ENCODE measurements at regions not wholly inside any gene's neighbourhood (a gene's known extent, or its start where the extent isn't known, plus 50 kb on each side); places are given as distances from the start of the nearest gene placed in this dataset.

DNA sequence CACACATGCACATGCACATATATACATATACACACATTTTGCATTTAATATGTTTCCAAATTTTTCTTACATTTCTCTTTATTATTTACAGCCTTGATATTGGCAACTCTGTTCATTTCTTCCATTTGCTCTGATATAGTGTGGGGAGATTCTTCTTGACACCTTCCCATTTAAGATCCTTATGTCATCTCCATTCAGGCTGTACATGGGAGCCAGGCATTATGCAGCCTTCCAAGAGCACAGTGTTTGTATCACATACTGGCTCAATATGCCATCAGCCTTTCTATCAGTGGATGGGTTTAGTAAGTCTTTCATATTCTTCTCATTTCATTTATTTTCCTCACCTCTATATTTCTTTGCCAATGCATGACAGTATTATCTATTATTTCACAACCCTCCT, 372.3 kb upstream of the FTMT start:
- no peaks in the 10 kb centered on the region for H4K20me1 ChIP-seq (ENCODE audit: insufficient read depth, low read length)
- no peaks in the 10 kb centered on the region for H3K27me3 ChIP-seq (ENCODE audit: control insufficient read depth in 1 of 2, insufficient read depth in 2 of 2, low read length in 2 of 2)
- no peak overlapping the region for H3K9ac ChIP-seq (ENCODE audit: insufficient read depth, low read depth, low read length)
- no peak overlapping the region for H3K4me2 ChIP-seq (ENCODE audit: low read depth, low read length)
- no peak overlapping the region for H3K27ac ChIP-seq (ENCODE audit: extremely low read length, insufficient read depth, low read length)
- intact Hi-C loops (cut with micrococcal nuclease; ENCODE audit: unreplicated experiment) (no loop called here), in situ Hi-C loops (cut with HindIII; ENCODE audit: extremely low pct_ligation_motif_present, low pct_unique_long_range_greater_than_20kb) (no loop called here)
- no peak overlapping the region for H3K4me3 ChIP-seq (replicated peaks in 1 of 3; ENCODE audit: insufficient read depth in 1 of 3, low read depth in 2 of 3, low read length in 3 of 3)
- BruUV-seq (replicated peaks): no TSS peak
- H3K79me2 ChIP-seq (ENCODE audit: insufficient read depth, low read length): no peaks in the 10 kb centered on the region
- FAIRE-seq (no peak), DNase-seq (ENCODE audit: low spot score) (no peak), ATAC-seq (no peak)
- ChIA-PET CTCF (ENCODE audit: low intra/inter-chr PET ratio, low total read pairs) (no interaction called here), POLR2A (no interaction called here)
- TF ChIP-seq, protein P1, sequence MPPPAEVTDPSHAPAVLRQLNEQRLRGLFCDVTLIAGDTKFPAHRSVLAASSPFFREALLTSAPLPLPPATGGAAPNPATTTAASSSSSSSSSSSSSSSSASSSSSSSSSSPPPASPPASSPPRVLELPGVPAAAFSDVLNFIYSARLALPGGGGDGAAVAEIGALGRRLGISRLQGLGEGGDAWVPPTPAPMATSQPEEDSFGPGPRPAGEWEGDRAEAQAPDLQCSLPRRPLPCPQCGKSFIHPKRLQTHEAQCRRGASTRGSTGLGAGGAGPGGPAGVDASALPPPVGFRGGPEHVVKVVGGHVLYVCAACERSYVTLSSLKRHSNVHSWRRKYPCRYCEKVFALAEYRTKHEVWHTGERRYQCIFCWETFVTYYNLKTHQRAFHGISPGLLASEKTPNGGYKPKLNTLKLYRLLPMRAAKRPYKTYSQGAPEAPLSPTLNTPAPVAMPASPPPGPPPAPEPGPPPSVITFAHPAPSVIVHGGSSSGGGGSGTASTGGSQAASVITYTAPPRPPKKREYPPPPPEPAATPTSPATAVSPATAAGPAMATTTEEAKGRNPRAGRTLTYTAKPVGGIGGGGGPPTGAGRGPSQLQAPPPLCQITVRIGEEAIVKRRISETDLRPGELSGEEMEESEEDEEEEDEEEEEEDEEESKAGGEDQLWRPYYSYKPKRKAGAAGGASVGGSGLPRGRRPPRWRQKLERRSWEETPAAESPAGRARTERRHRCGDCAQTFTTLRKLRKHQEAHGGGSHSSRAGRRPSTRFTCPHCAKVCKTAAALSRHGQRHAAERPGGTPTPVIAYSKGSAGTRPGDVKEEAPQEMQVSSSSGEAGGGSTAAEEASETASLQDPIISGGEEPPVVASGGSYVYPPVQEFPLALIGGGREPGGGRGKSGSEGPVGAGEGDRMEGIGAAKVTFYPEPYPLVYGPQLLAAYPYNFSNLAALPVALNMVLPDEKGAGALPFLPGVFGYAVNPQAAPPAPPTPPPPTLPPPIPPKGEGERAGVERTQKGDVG (CRISPR knock-in tag; IDR thresholded peaks at IDR 0.05; ENCODE audit: borderline replicate concordance): no peak
- no peak for TF ChIP-seq NFIB (CRISPR knock-in tag; IDR thresholded peaks at IDR 0.05; ENCODE audit: borderline replicate concordance)
- no peak for TF ChIP-seq NPAS2 (CRISPR knock-in tag; IDR thresholded peaks at IDR 0.05; ENCODE audit: borderline replicate concordance)
- no peak for TF ChIP-seq PTBP1 (IDR thresholded peaks at IDR 0.05; ENCODE audit: low read depth, low read length, poor library complexity, severe bottlenecking)
- no peak for TF ChIP-seq ZNF737 (CRISPR knock-in tag; IDR thresholded peaks at IDR 0.05; ENCODE audit: borderline replicate concordance)
- H3K36me3 ChIP-seq (replicated peaks in 1 of 2; ENCODE audit: control insufficient read depth in 1 of 2, insufficient read depth in 2 of 2, low read length in 2 of 2): no peaks in the 10 kb centered on the region
- no peaks in the 10 kb centered on the region for H3K9me3 ChIP-seq (ENCODE audit: low read length)
- H3K4me1 ChIP-seq (ENCODE audit: insufficient read depth, low read length): no peaks in the 10 kb centered on the region
- H2AFZ ChIP-seq (ENCODE audit: low read length): no peak overlapping the region

DNA sequence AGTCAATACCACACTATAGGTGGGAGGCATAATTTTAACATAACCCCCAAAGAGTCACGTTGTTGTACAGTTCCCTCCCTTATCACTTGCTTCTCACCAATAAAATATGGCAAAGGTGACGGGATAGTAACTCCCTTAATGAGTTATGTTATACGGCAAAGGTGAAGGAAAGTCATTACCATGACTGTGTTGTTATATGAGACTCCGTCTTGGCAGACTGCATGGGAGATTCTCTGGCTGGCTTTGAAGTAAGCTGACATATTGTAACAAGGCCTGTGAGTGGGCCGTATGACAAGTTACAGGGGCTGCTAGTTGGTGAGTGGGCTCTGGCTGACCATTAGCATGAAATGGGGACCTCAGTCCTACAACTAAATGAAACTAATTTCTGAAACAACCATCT, 366.4 kb upstream of the FTMT start:
- no peak for FAIRE-seq
- POLR2A ChIA-PET: no interaction called here
- DNase-seq (ENCODE audit: low spot score): no peak
- Histone ChIP-seq H2AFZ (ENCODE audit: low read length) (no peak overlapping the region), H3K36me3 (replicated peaks in 1 of 2; ENCODE audit: control insufficient read depth in 1 of 2, insufficient read depth in 2 of 2, low read length in 2 of 2) (no peaks in the 10 kb centered on the region), H3K9me3 (ENCODE audit: low read length) (no peaks in the 10 kb centered on the region), H3K4me3 (replicated peaks in 1 of 3; ENCODE audit: insufficient read depth in 1 of 3, low read depth in 2 of 3, low read length in 3 of 3) (no peak overlapping the region), H3K4me2 (ENCODE audit: low read depth, low read length) (no peak overlapping the region), H3K79me2 (ENCODE audit: insufficient read depth, low read length) (no peaks in the 10 kb centered on the region), H4K20me1 (ENCODE audit: insufficient read depth, low read length) (no peaks in the 10 kb centered on the region), H3K4me1 (ENCODE audit: insufficient read depth, low read length) (no peaks in the 10 kb centered on the region), H3K9ac (ENCODE audit: insufficient read depth, low read depth, low read length) (no peak overlapping the region), H3K27me3 (ENCODE audit: control insufficient read depth in 1 of 2, insufficient read depth in 2 of 2, low read length in 2 of 2) (no peaks in the 10 kb centered on the region), H3K27ac (ENCODE audit: extremely low read length, insufficient read depth, low read length) (no peak overlapping the region)
- no peak for ATAC-seq
- intact Hi-C loops (cut with micrococcal nuclease; ENCODE audit: unreplicated experiment): no loop called here
- CTCF ChIA-PET (ENCODE audit: low intra/inter-chr PET ratio, low total read pairs): no interaction called here
- no TSS peak for BruUV-seq (replicated peaks)
- WGBS (ENCODE audit: low lambda C conversion rate): 21% methylated on average over 4 of the region's 5 CpGs
- in situ Hi-C loops (cut with HindIII; ENCODE audit: extremely low pct_ligation_motif_present, low pct_unique_long_range_greater_than_20kb): no loop called here
- TF ChIP-seq SRSF4 (IDR thresholded peaks at IDR 0.05; ENCODE audit: low read depth, low read length, poor library complexity, severe bottlenecking) (no peak), STAG1 (CRISPR knock-in tag; IDR thresholded peaks at IDR 0.05) (no peak), MED8 (CRISPR knock-in tag; IDR thresholded peaks at IDR 0.05; ENCODE audit: insufficient replicate concordance) (no peak), GATAD1 (CRISPR knock-in tag; IDR thresholded peaks at IDR 0.05) (no peak), PITX1 (CRISPR knock-in tag; IDR thresholded peaks at IDR 0.05) (no peak), ZNF441 (CRISPR knock-in tag; IDR thresholded peaks at IDR 0.05; ENCODE audit: borderline replicate concordance) (no peak), ZC3H4 (CRISPR knock-in tag; IDR thresholded peaks at IDR 0.05; ENCODE audit: borderline replicate concordance) (no peak), SOX5 (CRISPR knock-in tag; IDR thresholded peaks at IDR 0.05; ENCODE audit: borderline replicate concordance) (no peak), RFXANK (CRISPR knock-in tag; IDR thresholded peaks at IDR 0.05) (no peak), GATA4 (IDR thresholded peaks at IDR 0.05; ENCODE audit: borderline replicate concordance, low read depth) (no peak), PRPF4 (IDR thresholded peaks at IDR 0.05; ENCODE audit: low read depth, low read length, poor library complexity, severe bottlenecking) (no peak), ZNF44 (CRISPR knock-in tag; IDR thresholded peaks at IDR 0.05) (no peak), ZNF264 (CRISPR knock-in tag; IDR thresholded peaks at IDR 0.05) (no peak)
- TF ChIP-seq, protein P2, sequence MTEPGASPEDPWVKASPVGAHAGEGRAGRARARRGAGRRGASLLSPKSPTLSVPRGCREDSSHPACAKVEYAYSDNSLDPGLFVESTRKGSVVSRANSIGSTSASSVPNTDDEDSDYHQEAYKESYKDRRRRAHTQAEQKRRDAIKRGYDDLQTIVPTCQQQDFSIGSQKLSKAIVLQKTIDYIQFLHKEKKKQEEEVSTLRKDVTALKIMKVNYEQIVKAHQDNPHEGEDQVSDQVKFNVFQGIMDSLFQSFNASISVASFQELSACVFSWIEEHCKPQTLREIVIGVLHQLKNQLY (CRISPR knock-in tag; IDR thresholded peaks at IDR 0.05): no peak
